Neural progenitor cell (in vitro differentiated cells): ENCODE measurements at regions not wholly inside any gene's neighbourhood (a gene's known extent, or its start where the extent isn't known, plus 50 kb on each side); places are given as distances from the start of the nearest gene placed in this dataset.

Experiments used
- DNase-seq: peaks from one replicate; pipeline ENCODE4 v3.0.0-alpha.2; 2016; ENCODE audit warnings: low spot score
- H2AFZ ChIP-seq: fragments of 200-600 bp; sonication (generic); replicated peaks from 2 replicates; pipeline ENCODE4 v1.6.1; 2016; ENCODE audit warnings: antibody characterized with exemption
- H3F3A ChIP-seq: fragments of 200-600 bp; sonication (generic); 2 replicates; pipeline ENCODE4 v1.6.1; 2016; ENCODE audit warnings: antibody characterized with exemption, low read depth
- H3K27ac ChIP-seq: fragments of 200-600 bp; sonication (generic); 2 replicates; pipeline ENCODE4 v1.5.1; 2016; ENCODE audit warnings: mild to moderate bottlenecking
- H3K27me3 ChIP-seq: fragments of 200-600 bp; sonication (generic); 2 replicates; pipeline ENCODE4 v1.6.1; 2016; ENCODE audit warnings: mild to moderate bottlenecking, moderate library complexity
- H3K36me3 ChIP-seq: fragments of 200-600 bp; sonication (generic); 2 replicates; pipeline ENCODE4 v1.5.1; 2016
- H3K4me1 ChIP-seq: fragments of 200-600 bp; sonication (generic); 2 replicates; pipeline ENCODE4 v1.6.1; 2016; ENCODE audit warnings: mixed run types
- H3K4me2 ChIP-seq: fragments of 200-600 bp; sonication (generic); 2 replicates; pipeline ENCODE4 v1.6.1; 2016
- H3K4me3 ChIP-seq: fragments of 200-600 bp; sonication (generic); 2 replicates; pipeline ENCODE4 v1.5.1; 2016
- H3K79me2 ChIP-seq: fragments of 200-600 bp; sonication (generic); 2 replicates; pipeline ENCODE4 v1.6.1; 2016; ENCODE audit warnings: low read depth
- H3K9ac ChIP-seq: fragments of 200-600 bp; sonication (generic); 2 replicates; pipeline ENCODE4 v1.6.1; 2016
- H3K9me3 ChIP-seq: fragments of 200-600 bp; sonication (generic); 2 replicates; pipeline ENCODE4 v1.5.1; 2016; ENCODE audit warnings: low read depth
- H4K20me1 ChIP-seq: fragments of 200-600 bp; sonication (generic); 2 replicates; pipeline ENCODE4 v1.6.1; 2016; ENCODE audit warnings: low read depth
- H3K27ac Mint-ChIP-seq: 3 replicates; pipeline ENCODE4 v1.8.0; 2021; ENCODE audit warnings: mixed read lengths
- H3K27me3 Mint-ChIP-seq: 2 replicates; pipeline ENCODE4 v1.8.0; 2022; ENCODE audit warnings: low read depth, mild to moderate bottlenecking, inconsistent platforms, moderate library complexity, mixed read lengths; ENCODE audit not compliant: insufficient read depth
- H3K36me3 Mint-ChIP-seq: 3 replicates; pipeline ENCODE4 v1.8.0; 2021; ENCODE audit warnings: mixed read lengths
- H3K4me1 Mint-ChIP-seq: 3 replicates; pipeline ENCODE4 v1.8.0; 2021; ENCODE audit warnings: mixed read lengths
- H3K4me3 Mint-ChIP-seq: 3 replicates; pipeline ENCODE4 v1.8.0; 2021; ENCODE audit warnings: mild to moderate bottlenecking, moderate library complexity, mixed read lengths
- H3K9me3 Mint-ChIP-seq: 3 replicates; pipeline ENCODE4 v1.8.0; 2020; ENCODE audit warnings: mixed read lengths
- EZH2 ChIP-seq: fragments of 200-600 bp; sonication (generic); IDR thresholded peaks from 2 replicates; pipeline ENCODE4 v1.6.1; 2017; ENCODE audit warnings: antibody characterized with exemption, mild to moderate bottlenecking, moderate library complexity
- EZH2phosphoT487 ChIP-seq: fragments of 200-600 bp; sonication (generic); IDR thresholded peaks from 2 replicates; pipeline ENCODE4 v1.6.1; 2017; ENCODE audit warnings: antibody characterized with exemption
- TF ChIP-seq, protein P1 (sequence below): fragments of 200-600 bp; sonication (generic); IDR thresholded peaks from 2 replicates; pipeline ENCODE4 v1.5.1; 2017; ENCODE audit warnings: antibody characterized with exemption, mild to moderate bottlenecking

DNA sequence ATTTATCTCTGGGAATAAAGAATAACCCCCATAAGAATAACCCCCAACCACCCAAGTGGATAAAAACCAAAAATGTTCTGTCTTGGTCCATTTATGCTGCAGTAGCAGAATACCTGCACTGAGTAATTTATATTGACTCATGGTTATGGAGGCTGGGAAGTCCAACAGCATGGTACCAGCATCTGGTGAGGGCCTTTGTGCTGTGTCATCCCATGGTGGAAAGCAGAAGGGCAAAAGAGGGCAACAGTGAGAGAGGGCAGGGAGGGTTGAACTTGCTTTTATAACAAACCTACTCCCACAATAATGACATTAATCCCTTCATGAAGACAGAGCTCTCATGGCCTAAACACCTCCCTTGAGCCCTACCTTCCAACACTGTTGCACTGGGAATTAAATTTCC, 133.7 kb downstream of the ERMARD start:
- Histone ChIP-seq H3K4me3 (no peak overlapping the region), H3K27me3 (no peaks in the 10 kb centered on the region), H3K27ac (no peak overlapping the region), H3K4me2 (no peak overlapping the region), H3K9ac (no peak overlapping the region), H3K36me3 (no peaks in the 10 kb centered on the region), H3K79me2 (no peaks in the 10 kb centered on the region), H2AFZ (no peak overlapping the region), H3K4me1 (no peaks in the 10 kb centered on the region), H3F3A (no peaks in the 10 kb centered on the region), H3K9me3 (no peaks in the 10 kb centered on the region), H4K20me1 (no peaks in the 10 kb centered on the region)
- no peak for DNase-seq
- peaks cover 11% of the 10 kb centered on the region for H3K4me1 Mint-ChIP-seq
- H3K27ac Mint-ChIP-seq: no peak overlapping the region
- TF ChIP-seq EZH2phosphoT487 (no peak), EZH2 (no peak)
- TF ChIP-seq, protein P1, sequence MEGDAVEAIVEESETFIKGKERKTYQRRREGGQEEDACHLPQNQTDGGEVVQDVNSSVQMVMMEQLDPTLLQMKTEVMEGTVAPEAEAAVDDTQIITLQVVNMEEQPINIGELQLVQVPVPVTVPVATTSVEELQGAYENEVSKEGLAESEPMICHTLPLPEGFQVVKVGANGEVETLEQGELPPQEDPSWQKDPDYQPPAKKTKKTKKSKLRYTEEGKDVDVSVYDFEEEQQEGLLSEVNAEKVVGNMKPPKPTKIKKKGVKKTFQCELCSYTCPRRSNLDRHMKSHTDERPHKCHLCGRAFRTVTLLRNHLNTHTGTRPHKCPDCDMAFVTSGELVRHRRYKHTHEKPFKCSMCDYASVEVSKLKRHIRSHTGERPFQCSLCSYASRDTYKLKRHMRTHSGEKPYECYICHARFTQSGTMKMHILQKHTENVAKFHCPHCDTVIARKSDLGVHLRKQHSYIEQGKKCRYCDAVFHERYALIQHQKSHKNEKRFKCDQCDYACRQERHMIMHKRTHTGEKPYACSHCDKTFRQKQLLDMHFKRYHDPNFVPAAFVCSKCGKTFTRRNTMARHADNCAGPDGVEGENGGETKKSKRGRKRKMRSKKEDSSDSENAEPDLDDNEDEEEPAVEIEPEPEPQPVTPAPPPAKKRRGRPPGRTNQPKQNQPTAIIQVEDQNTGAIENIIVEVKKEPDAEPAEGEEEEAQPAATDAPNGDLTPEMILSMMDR: no peak
- H3K9me3 Mint-ChIP-seq: peaks cover 3% of the 10 kb centered on the region
- H3K36me3 Mint-ChIP-seq: no peaks in the 10 kb centered on the region
- no peak overlapping the region for H3K4me3 Mint-ChIP-seq
- peaks cover 8% of the 10 kb centered on the region for H3K27me3 Mint-ChIP-seq

DNA sequence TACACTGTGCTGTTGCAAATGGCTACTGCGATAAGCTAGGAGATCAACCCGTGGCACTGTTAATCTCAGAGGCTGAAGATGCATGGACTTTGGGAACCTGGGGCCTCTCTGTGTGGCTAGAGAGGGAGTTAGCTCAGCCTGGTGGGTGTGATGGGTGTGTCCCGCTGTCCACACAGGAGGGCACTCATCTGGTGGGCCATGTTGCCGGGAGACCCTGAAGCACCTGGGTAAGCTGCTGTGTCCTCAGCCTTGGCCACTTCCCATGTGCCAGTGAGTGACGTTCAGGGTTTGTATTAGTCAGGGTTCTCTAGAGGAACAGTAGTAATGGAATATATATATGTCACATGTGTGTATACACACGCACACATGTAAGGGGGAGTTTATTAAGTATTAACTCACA, 132.7 kb downstream of the ERMARD start:
- Mint-ChIP-seq H3K4me3 (no peak overlapping the region), H3K27ac (no peak overlapping the region), H3K9me3 (peaks cover 3% of the 10 kb centered on the region), H3K4me1 (peaks cover 6% of the 10 kb centered on the region), H3K27me3 (peaks cover 9% of the 10 kb centered on the region), H3K36me3 (no peaks in the 10 kb centered on the region)
- H3K9ac ChIP-seq: no peak overlapping the region
- H3K4me3 ChIP-seq: no peak overlapping the region
- H3K27ac ChIP-seq: no peak overlapping the region
- H3K36me3 ChIP-seq: no peaks in the 10 kb centered on the region
- H3K9me3 ChIP-seq: no peaks in the 10 kb centered on the region
- H3F3A ChIP-seq: no peaks in the 10 kb centered on the region
- H3K27me3 ChIP-seq: no peaks in the 10 kb centered on the region
- H3K79me2 ChIP-seq: no peaks in the 10 kb centered on the region
- H3K4me1 ChIP-seq: no peaks in the 10 kb centered on the region
- no peak overlapping the region for H2AFZ ChIP-seq
- TF ChIP-seq EZH2 (no peak), EZH2phosphoT487 (no peak)
- TF ChIP-seq, protein P1: no peak
- no peak overlapping the region for H3K4me2 ChIP-seq
- H4K20me1 ChIP-seq: no peaks in the 10 kb centered on the region
- no peak for DNase-seq

DNA sequence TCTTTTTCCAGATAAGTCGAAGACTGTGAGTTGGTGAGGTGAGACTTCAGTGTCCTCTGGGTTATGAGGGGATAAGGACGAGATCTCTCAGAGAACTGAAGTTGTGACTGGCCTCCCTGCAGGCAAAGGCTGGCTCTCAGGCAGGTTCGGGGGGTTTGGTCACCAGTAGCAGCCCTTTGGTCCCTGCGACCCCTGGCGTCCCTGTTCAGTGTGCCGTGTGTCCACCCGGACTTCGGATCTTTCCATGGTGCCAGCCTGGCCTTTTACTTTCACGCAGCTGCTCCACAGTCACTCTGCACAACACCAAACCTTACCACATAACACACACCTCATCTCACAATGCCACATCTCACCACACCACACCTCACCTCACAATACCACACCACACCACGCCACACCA, 131.9 kb downstream of the ERMARD start:
- no peaks in the 10 kb centered on the region for H3K9me3 ChIP-seq
- no peak overlapping the region for H3K9ac ChIP-seq
- TF ChIP-seq, protein P1: no peak
- no peak for TF ChIP-seq EZH2phosphoT487
- no peak for TF ChIP-seq EZH2
- no peaks in the 10 kb centered on the region for H3K79me2 ChIP-seq
- Mint-ChIP-seq H3K9me3 (peaks cover 3% of the 10 kb centered on the region), H3K4me3 (no peak overlapping the region), H3K4me1 (peaks cover 6% of the 10 kb centered on the region), H3K27me3 (peaks cover 10% of the 10 kb centered on the region), H3K36me3 (no peaks in the 10 kb centered on the region), H3K27ac (no peak overlapping the region)
- H2AFZ ChIP-seq: no peak overlapping the region
- no peaks in the 10 kb centered on the region for H3K27me3 ChIP-seq
- no peaks in the 10 kb centered on the region for H3F3A ChIP-seq
- H3K36me3 ChIP-seq: no peaks in the 10 kb centered on the region
- DNase-seq: no peak
- no peaks in the 10 kb centered on the region for H4K20me1 ChIP-seq
- no peaks in the 10 kb centered on the region for H3K4me1 ChIP-seq
- H3K27ac ChIP-seq: no peak overlapping the region
- H3K4me3 ChIP-seq: no peak overlapping the region
- H3K4me2 ChIP-seq: no peak overlapping the region

DNA sequence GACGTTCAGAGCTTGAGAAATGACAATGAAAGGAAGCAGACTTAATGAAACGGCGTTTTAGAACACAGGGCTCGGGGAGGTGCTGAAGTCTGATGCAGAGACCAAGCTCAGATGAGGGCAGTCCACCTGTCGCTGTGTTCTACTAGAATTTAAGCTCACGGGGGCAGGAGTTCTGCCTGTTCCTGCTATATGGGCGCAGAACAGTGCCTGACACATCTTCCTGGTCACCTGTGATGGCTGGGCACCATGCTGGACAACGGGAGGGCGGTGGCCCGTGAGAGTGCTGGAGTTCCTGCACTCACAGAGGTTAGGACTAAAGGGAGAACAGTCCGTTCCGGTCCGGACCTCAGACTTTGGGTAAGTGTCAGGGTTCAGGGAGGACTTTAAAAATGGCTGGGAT, 130.6 kb downstream of the ERMARD start:
- peaks cover 3% of the 10 kb centered on the region for H3K9me3 Mint-ChIP-seq
- no peak overlapping the region for H2AFZ ChIP-seq
- H3K4me3 Mint-ChIP-seq: no peak overlapping the region
- no peak overlapping the region for H3K27ac ChIP-seq
- no peaks in the 10 kb centered on the region for H3K9me3 ChIP-seq
- no peaks in the 10 kb centered on the region for H3K27me3 ChIP-seq
- H3K79me2 ChIP-seq: no peaks in the 10 kb centered on the region
- no peak for TF ChIP-seq EZH2phosphoT487
- TF ChIP-seq, protein P1: no peak
- TF ChIP-seq EZH2: no peak
- H3K4me3 ChIP-seq: no peak overlapping the region
- no peaks in the 10 kb centered on the region for H4K20me1 ChIP-seq
- H3K4me1 ChIP-seq: no peaks in the 10 kb centered on the region
- no peak overlapping the region for H3K27ac Mint-ChIP-seq
- H3K36me3 Mint-ChIP-seq: no peaks in the 10 kb centered on the region
- H3K4me2 ChIP-seq: no peak overlapping the region
- H3F3A ChIP-seq: no peaks in the 10 kb centered on the region
- no peaks in the 10 kb centered on the region for H3K36me3 ChIP-seq
- H3K4me1 Mint-ChIP-seq: peaks cover 6% of the 10 kb centered on the region
- no peak for DNase-seq
- peaks cover 10% of the 10 kb centered on the region for H3K27me3 Mint-ChIP-seq
- no peak overlapping the region for H3K9ac ChIP-seq
